Pancreas (tissue), 10 donors: ENCODE measurements at regions not wholly inside any gene's neighbourhood (a gene's known extent, or its start where the extent isn't known, plus 50 kb on each side); places are given as distances from the start of the nearest gene placed in this dataset.

Source experiments
- ATAC-seq, 4 donors: fragments of 200-7000 bp; cut with Tn5 transposase; one replicate each; pipeline versions ENCODE4 v1.8.0 to v1.9.1; 2020; ENCODE audit warnings: mild to moderate bottlenecking in 4 of 4, moderate library complexity in 4 of 4
- DNase-seq, 6 donors: peaks; one replicate each; pipeline ENCODE4 v3.0.0-alpha.2; 2020
- FAIRE-seq: peaks from 2 replicates; lab custom pipeline; 2012; peaks lifted over from hg19 to GRCh38; lab: Jason Lieb, UNC
- H3K27ac ChIP-seq, 4 donors: fragments of 200-600 bp; sonication (generic); 1 replicate in 3 of 4; 2 replicates in 1 of 4; pipeline versions ENCODE4 v1.5.0 to v1.8.0; 2020
- H3K27me3 ChIP-seq, 4 donors: fragments of 200-600 bp; one replicate each; pipeline ENCODE4 v1.8.0; 2021
- H3K36me3 ChIP-seq, 3 donors: fragments of 200-600 bp; sonication (generic) in 1 of 3; one replicate each; pipeline versions ENCODE4 v1.5.0 to v1.8.0; 2020 to 2021
- H3K4me1 ChIP-seq, 3 donors: fragments of 200-600 bp; one replicate each; pipeline ENCODE4 v1.8.0; 2021
- H3K4me3 ChIP-seq, 4 donors: fragments of 200-600 bp; sonication (generic) in 2 of 4; one replicate each; pipeline versions ENCODE4 v1.5.0 to v1.8.0; 2020 to 2021
- H3K9me3 ChIP-seq, 4 donors: fragments of 200-600 bp; one replicate each; pipeline ENCODE4 v1.8.0; 2021
- WGBS, 2 donors: extraction: QIAGEN DNeasy Blood & Tissue Kit; methylation state at CpG; one replicate each; pipeline ENCODE4 v1.1.7; 2013; 5-methylcytosine and 5-hydroxymethylcytosine counted together
- intact Hi-C, 3 donors: fragments of 100-400 bp; cut with DNase I; formaldehyde crosslinking; loops; one replicate each; pipeline versions ENCODE4 v1.11.1 to v1.14.2; 2022
- TF ChIP-seq, protein P1 (sequence below), 4 donors: fragments of 200-600 bp; sonication (generic) in 3 of 4; IDR thresholded peaks; one replicate each; pipeline versions ENCODE4 v1.5.0 to v1.8.0; 2021; ENCODE audit warnings: antibody characterized with exemption in 4 of 4
- donor health status: healthy with polysubstance abuse.
- donor health status: DM: no; HTN: no; CAD: no; lungs with moderate emphysema.
- donor health status: DM: no; HTN: no; CAD: no.
- donor health status: control.
- donor health status: control.
- donor health status: Bipolar disorder and iron deficiency.
- donor health status: DM: yes; HTN: yes; CAD: no.
- donor health status: DM: no; HTN: no; CAD: no.
- donor health status: DM: no; HTN: no; CAD: no.
- donor health status: DM: yes; HTN: yes; CAD: no.

DNA sequence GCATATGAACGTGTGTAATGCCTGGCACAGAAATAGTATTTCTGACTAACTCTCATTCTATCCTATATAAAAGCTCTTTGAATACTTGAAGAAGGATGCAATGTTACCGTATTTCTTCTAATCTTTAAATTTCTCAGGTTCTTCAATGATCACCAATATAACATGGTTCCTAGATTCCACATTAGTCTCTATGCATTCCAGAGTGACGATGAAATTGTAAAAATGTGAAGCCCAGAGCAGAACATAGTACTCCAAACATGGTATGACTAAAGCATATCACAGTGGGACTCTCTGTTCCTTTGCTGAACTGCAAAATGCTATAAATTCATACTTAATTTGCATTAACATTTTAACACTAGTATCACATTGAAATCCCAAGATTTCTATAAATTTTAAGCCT is 877.6 kb upstream of the CHORDC1 start:
- FAIRE-seq, result no peak
- no peak overlapping the region for H3K27ac ChIP-seq
- intact Hi-C loops, result no loop called here

DNA sequence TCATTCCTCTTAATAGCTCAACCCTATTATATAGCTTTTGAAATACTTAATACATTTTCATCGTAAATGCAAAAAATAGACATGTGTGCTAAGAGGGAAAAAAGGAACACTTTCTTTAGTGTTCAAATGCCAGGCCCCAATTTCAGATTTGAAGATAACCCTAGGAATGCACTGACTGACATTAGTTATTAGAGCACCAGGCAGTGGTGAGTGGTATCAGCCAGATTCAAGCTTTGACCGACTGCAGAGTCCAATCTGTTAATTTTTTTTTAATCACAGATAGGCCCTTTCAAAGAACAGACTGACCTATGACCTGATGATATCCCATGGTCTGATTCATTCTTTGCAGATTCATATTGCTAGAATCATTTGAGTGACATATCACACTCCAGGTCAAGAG is 874.2 kb upstream of the CHORDC1 start:
- Histone ChIP-seq H3K27me3 (no peaks in the 10 kb centered on the region), H3K36me3 (no peaks in the 10 kb centered on the region), H3K9me3 (no peaks in the 10 kb centered on the region), H3K4me1 (no peaks in the 10 kb centered on the region), H3K4me3 (no peak overlapping the region), H3K27ac (no peak overlapping the region)
- TF ChIP-seq, protein P1, sequence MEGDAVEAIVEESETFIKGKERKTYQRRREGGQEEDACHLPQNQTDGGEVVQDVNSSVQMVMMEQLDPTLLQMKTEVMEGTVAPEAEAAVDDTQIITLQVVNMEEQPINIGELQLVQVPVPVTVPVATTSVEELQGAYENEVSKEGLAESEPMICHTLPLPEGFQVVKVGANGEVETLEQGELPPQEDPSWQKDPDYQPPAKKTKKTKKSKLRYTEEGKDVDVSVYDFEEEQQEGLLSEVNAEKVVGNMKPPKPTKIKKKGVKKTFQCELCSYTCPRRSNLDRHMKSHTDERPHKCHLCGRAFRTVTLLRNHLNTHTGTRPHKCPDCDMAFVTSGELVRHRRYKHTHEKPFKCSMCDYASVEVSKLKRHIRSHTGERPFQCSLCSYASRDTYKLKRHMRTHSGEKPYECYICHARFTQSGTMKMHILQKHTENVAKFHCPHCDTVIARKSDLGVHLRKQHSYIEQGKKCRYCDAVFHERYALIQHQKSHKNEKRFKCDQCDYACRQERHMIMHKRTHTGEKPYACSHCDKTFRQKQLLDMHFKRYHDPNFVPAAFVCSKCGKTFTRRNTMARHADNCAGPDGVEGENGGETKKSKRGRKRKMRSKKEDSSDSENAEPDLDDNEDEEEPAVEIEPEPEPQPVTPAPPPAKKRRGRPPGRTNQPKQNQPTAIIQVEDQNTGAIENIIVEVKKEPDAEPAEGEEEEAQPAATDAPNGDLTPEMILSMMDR (IDR thresholded peaks at IDR 0.05), result no peak
- DNase-seq (no peak), ATAC-seq (no peak), FAIRE-seq (no peak)
- 40 to 53% methylated on average over 2 of the region's 2 CpGs for WGBS, 2 donors
- intact Hi-C loops, result no loop called here

More for the DNA sequence above, 877.6 kb upstream of the CHORDC1 start:
- H3K4me3 ChIP-seq, result no peak overlapping the region
- H3K4me1 ChIP-seq, result no peaks in the 10 kb centered on the region
- H3K9me3 ChIP-seq, result no peaks in the 10 kb centered on the region
- TF ChIP-seq, protein P1 (IDR thresholded peaks at IDR 0.05), result no peak
- no peaks in the 10 kb centered on the region for H3K27me3 ChIP-seq
- no peaks in the 10 kb centered on the region for H3K36me3 ChIP-seq
- DNase-seq (no peak), ATAC-seq (no peak)
- WGBS, 2 donors, result 50 to 54% methylated on average over 3 of the region's 3 CpGs

DNA sequence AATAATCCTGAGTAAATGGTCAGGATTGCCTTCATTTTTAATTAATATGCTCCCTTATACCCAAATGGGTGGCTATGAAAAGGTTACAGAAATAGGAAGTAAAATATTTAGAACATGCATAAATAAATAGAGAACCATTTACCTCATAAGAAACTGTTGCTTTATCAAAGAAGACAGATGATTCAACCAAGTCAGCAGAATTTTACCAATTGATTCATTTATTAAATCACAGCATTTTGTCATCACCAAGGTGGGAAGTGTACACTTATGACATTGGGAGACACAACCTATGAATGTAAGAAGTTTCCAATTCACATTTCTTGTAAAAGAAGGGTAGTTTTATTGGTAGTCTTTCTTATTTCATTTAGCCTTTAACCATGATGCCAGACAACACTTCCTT is 870.3 kb upstream of the CHORDC1 start:
- Histone ChIP-seq H3K9me3 (no peaks in the 10 kb centered on the region), H3K4me1 (no peaks in the 10 kb centered on the region), H3K36me3 (no peaks in the 10 kb centered on the region), H3K27ac (no peak overlapping the region), H3K27me3 (no peaks in the 10 kb centered on the region), H3K4me3 (no peak overlapping the region)
- ATAC-seq, result no peak
- no peak for DNase-seq
- TF ChIP-seq, protein P1 (IDR thresholded peaks at IDR 0.05), result no peak
- FAIRE-seq, result no peak
- intact Hi-C loops, result no loop called here

DNA sequence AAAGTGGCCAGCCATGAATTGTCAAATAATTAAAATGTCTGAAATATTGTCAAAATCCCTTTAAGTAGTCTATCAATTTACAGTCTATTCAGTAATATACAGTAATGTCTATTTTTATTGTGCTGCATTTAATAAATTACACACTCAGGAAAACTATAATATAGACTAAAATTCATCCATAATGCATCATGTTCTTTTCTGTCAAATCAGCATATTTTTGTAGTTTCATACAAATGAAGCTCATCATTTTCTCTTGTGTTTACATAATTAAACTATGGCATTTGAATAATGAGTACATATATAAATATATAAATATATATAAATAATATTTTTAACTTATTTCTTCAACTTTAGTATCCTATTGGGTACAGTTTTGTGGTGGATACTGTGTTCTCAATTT is 868.7 kb upstream of the CHORDC1 start:
- no peak overlapping the region for H3K4me3 ChIP-seq
- DNase-seq, result no peak
- no peaks in the 10 kb centered on the region for H3K36me3 ChIP-seq
- ATAC-seq, result no peak
- H3K9me3 ChIP-seq, result no peaks in the 10 kb centered on the region
- no peak overlapping the region for H3K27ac ChIP-seq
- H3K27me3 ChIP-seq, result no peaks in the 10 kb centered on the region
- no peaks in the 10 kb centered on the region for H3K4me1 ChIP-seq
- TF ChIP-seq, protein P1 (IDR thresholded peaks at IDR 0.05), result no peak
- intact Hi-C loops, result no loop called here
- no peak for FAIRE-seq

DNA sequence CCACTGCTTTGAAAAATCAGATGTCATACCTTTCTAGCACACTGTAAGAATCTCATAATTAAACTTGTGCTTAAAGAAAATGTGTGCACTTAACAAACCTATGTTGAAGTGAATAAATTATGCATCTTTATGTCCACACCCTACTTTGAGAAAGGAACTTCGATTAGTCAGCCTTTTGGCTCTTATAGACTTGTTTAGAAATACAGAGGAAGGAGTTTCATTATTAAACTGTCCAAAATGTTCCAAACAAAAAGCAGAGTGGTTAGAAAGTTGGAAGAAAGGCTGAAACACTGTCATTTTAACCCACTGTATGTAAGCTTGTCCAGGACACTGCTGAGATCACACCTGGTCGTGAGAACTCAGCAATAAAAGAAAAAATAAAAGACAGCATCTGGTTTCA is 863.2 kb upstream of the CHORDC1 start:
- intact Hi-C loops, result no loop called here
- Histone ChIP-seq H3K4me1 (no peaks in the 10 kb centered on the region), H3K27me3 (no peaks in the 10 kb centered on the region), H3K27ac (no peak overlapping the region), H3K36me3 (no peaks in the 10 kb centered on the region), H3K4me3 (no peak overlapping the region), H3K9me3 (no peaks in the 10 kb centered on the region)
- WGBS, 2 donors, result 35 to 48% methylated on average over 2 of the region's 2 CpGs
- DNase-seq, result no peak
- TF ChIP-seq, protein P1 (IDR thresholded peaks at IDR 0.05), result no peak
- ATAC-seq, result no peak
- no peak for FAIRE-seq
